IPS-18c (cell line): ENCODE measurements at regions not wholly inside any gene's neighbourhood (a gene's known extent, or its start where the extent isn't known, plus 50 kb on each side); places are given as distances from the start of the nearest gene placed in this dataset.
"Not testable (repeated sequence)": the region's sequence is repeated elsewhere in the genome, so short reads cannot be mapped to it uniquely, and the experiment has no call there.

Experiments
- H3K4me3 ChIP-seq: 2 replicates; pipeline ENCODE4 v1.7.0; 2013; ENCODE audit warnings: low read depth, mild to moderate bottlenecking, low read length, moderate library complexity; ENCODE audit not compliant: insufficient read depth
- H3K9me3 ChIP-seq: one replicate; pipeline ENCODE4 v1.6.1; 2013; ENCODE audit warnings: mild to moderate bottlenecking, low read length, moderate library complexity; ENCODE audit not compliant: control insufficient read depth, insufficient read depth

- Histone ChIP-seq H3K9me3 (no peaks in the 10 kb centered on the region), H3K4me3 (no peak overlapping the region)
These were observed 336.4 kb upstream of the RASGEF1B start for GRCh38 chr4:81808011-81808672.

GRCh38 chr4:81807386-81807785 is 335.7 kb upstream of the RASGEF1B start:
- no peak overlapping the region for H3K4me3 ChIP-seq
- no peaks in the 10 kb centered on the region for H3K9me3 ChIP-seq

GRCh38 chr4:81806485-81806884 is 334.8 kb upstream of the RASGEF1B start:
- Histone ChIP-seq H3K4me3 (no peak overlapping the region), H3K9me3 (no peaks in the 10 kb centered on the region)

- Histone ChIP-seq H3K9me3 (peaks cover 3% of the 10 kb centered on the region), H3K4me3 (no peak overlapping the region)
These were observed 333.1 kb upstream of the RASGEF1B start for GRCh38 chr4:81804849-81805248.

GRCh38 chr4:81802285-81802846 is 330.7 kb upstream of the RASGEF1B start:
- no peak overlapping the region for H3K4me3 ChIP-seq
- H3K9me3 ChIP-seq = peaks cover 3% of the 10 kb centered on the region

GRCh38 chr4:81799371-81799770 is 327.7 kb upstream of the RASGEF1B start:
- H3K4me3 ChIP-seq = no peak overlapping the region

GRCh38 chr4:81796790-81797528 is 325.3 kb upstream of the RASGEF1B start:
- Histone ChIP-seq H3K4me3 (no peak overlapping the region), H3K9me3 (peaks cover 3% of the 10 kb centered on the region)

More at GRCh38 chr4:81799371-81799770, 327.7 kb upstream of the RASGEF1B start:
- H3K9me3 ChIP-seq = peaks cover 3% of the 10 kb centered on the region

- H3K9me3 ChIP-seq = no peaks in the 10 kb centered on the region
These were observed 320.8 kb upstream of the RASGEF1B start for GRCh38 chr4:81792521-81792920.

GRCh38 chr4:81790477-81790876 is 318.8 kb upstream of the RASGEF1B start:
- no peaks in the 10 kb centered on the region for H3K9me3 ChIP-seq

More at GRCh38 chr4:81792521-81792920, 320.8 kb upstream of the RASGEF1B start:
- no peak overlapping the region for H3K4me3 ChIP-seq

GRCh38 chr4:81789741-81790399 is 318.2 kb upstream of the RASGEF1B start:
- no peaks in the 10 kb centered on the region for H3K9me3 ChIP-seq
- no peak overlapping the region for H3K4me3 ChIP-seq

More at GRCh38 chr4:81790477-81790876, 318.8 kb upstream of the RASGEF1B start:
- no peak overlapping the region for H3K4me3 ChIP-seq

GRCh38 chr4:81789158-81789557 is 317.5 kb upstream of the RASGEF1B start:
- Histone ChIP-seq H3K9me3 (no peaks in the 10 kb centered on the region), H3K4me3 (no peak overlapping the region)

GRCh38 chr4:81786766-81787165 is 315.1 kb upstream of the RASGEF1B start:
- Histone ChIP-seq H3K4me3 (no peak overlapping the region), H3K9me3 (no peaks in the 10 kb centered on the region)

GRCh38 chr4:81786063-81786763 is 314.5 kb upstream of the RASGEF1B start:
- Histone ChIP-seq H3K4me3 (no peak overlapping the region), H3K9me3 (no peaks in the 10 kb centered on the region)

GRCh38 chr4:81785338-81785737 is 313.6 kb upstream of the RASGEF1B start:
- no peaks in the 10 kb centered on the region for H3K9me3 ChIP-seq
- no peak overlapping the region for H3K4me3 ChIP-seq

- H3K4me3 ChIP-seq = no peak overlapping the region
- no peaks in the 10 kb centered on the region for H3K9me3 ChIP-seq
These were observed 311.9 kb upstream of the RASGEF1B start for GRCh38 chr4:81783558-81783957.

- Histone ChIP-seq H3K9me3 (no peaks in the 10 kb centered on the region), H3K4me3 (no peak overlapping the region)
These were observed 310.1 kb upstream of the RASGEF1B start for GRCh38 chr4:81781799-81782198.

GRCh38 chr4:81777718-81778117 is 306.0 kb upstream of the RASGEF1B start:
- not testable (repeated sequence) for H3K4me3 ChIP-seq, H3K9me3 ChIP-seq
